ENCODE measurements at regions not wholly inside any gene's neighbourhood (a gene's known extent, or its start where the extent isn't known, plus 50 kb on each side); places are given as distances from the start of the nearest gene placed in this dataset.

DNA sequence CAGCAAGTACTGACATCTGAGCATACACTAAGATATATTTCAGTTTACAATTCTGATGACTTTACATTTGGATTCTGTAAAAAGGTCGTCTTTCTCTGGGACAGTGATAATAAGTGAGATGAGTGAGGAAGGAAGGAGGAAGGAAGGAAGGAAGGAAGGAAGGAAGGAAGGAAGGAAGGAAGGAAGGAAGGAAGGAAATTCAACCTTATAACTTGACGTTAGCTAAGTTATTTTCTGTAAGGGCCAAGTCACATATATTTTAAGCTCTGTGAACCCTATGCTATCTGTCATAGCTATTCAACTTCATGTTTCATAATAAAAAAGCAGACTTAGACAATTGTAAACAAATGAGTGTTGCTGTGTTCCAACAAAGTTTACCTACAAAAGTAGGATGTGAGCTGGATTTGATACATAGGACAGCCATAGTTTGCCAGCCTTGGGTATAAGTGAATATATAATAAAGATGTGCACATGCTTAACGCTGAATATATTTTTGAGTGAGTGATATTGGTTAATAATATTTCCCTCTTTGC, 753.0 kb upstream of the NDST4 start:
- TF ChIP-seq, protein P1, sequence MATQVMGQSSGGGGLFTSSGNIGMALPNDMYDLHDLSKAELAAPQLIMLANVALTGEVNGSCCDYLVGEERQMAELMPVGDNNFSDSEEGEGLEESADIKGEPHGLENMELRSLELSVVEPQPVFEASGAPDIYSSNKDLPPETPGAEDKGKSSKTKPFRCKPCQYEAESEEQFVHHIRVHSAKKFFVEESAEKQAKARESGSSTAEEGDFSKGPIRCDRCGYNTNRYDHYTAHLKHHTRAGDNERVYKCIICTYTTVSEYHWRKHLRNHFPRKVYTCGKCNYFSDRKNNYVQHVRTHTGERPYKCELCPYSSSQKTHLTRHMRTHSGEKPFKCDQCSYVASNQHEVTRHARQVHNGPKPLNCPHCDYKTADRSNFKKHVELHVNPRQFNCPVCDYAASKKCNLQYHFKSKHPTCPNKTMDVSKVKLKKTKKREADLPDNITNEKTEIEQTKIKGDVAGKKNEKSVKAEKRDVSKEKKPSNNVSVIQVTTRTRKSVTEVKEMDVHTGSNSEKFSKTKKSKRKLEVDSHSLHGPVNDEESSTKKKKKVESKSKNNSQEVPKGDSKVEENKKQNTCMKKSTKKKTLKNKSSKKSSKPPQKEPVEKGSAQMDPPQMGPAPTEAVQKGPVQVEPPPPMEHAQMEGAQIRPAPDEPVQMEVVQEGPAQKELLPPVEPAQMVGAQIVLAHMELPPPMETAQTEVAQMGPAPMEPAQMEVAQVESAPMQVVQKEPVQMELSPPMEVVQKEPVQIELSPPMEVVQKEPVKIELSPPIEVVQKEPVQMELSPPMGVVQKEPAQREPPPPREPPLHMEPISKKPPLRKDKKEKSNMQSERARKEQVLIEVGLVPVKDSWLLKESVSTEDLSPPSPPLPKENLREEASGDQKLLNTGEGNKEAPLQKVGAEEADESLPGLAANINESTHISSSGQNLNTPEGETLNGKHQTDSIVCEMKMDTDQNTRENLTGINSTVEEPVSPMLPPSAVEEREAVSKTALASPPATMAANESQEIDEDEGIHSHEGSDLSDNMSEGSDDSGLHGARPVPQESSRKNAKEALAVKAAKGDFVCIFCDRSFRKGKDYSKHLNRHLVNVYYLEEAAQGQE (IDR thresholded peaks at IDR 0.05; ENCODE audit: insufficient replicate concordance, low read depth) = no peak
- no peak for TF ChIP-seq CTCF (IDR thresholded peaks at IDR 0.05; ENCODE audit: insufficient read depth, low read length)
- no peak for TF ChIP-seq POLR2AphosphoS5 (IDR thresholded peaks at IDR 0.05; ENCODE audit: low read depth)
- TF ChIP-seq GABPA (IDR thresholded peaks at IDR 0.05; ENCODE audit: low read depth) = no peak
- no peak for TF ChIP-seq SPI1 (IDR thresholded peaks at IDR 0.05; ENCODE audit: borderline replicate concordance, low read depth)
- no peak for DNase-seq (ENCODE audit: low read depth in 1 of 2, low spot score in 1 of 2)
- Histone ChIP-seq H3K27ac (replicated peaks) (no peak overlapping the region), H3K27me3 (ENCODE audit: insufficient read depth, poor library complexity, severe bottlenecking) (no peaks in the 10 kb centered on the region), H3K4me3 (replicated peaks; ENCODE audit: insufficient read depth, low read length) (no peak overlapping the region)

DNA sequence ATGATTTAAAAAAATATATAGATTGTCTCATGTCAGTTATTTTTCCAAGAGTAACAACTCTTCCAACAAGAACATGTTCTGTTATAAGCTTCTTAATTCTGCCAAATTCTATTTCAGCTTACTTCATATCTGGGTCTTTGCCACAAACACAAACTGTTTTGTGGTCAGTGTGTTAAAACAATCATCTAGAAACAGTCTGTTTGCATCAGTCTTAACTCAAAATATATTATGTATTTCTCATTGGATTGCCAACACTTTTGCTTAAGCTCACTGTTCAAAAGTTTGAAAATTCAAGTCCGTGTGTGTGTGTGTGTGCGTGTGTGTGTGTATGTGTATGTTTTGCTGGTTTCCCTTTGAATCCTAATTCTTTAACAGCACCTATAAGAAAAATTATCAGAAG, 752.3 kb upstream of the NDST4 start:
- TF ChIP-seq POLR2AphosphoS5 (IDR thresholded peaks at IDR 0.05; ENCODE audit: low read depth) (no peak), CTCF (IDR thresholded peaks at IDR 0.05; ENCODE audit: insufficient read depth, low read length) (no peak), SPI1 (IDR thresholded peaks at IDR 0.05; ENCODE audit: borderline replicate concordance, low read depth) (no peak), GABPA (IDR thresholded peaks at IDR 0.05; ENCODE audit: low read depth) (no peak)
- TF ChIP-seq, protein P1 (IDR thresholded peaks at IDR 0.05; ENCODE audit: insufficient replicate concordance, low read depth) = no peak
- H3K27me3 ChIP-seq (ENCODE audit: insufficient read depth, poor library complexity, severe bottlenecking) = no peaks in the 10 kb centered on the region
- DNase-seq (ENCODE audit: low read depth in 1 of 2, low spot score in 1 of 2) = no peak
- H3K27ac ChIP-seq (replicated peaks) = no peak overlapping the region
- H3K4me3 ChIP-seq (replicated peaks; ENCODE audit: insufficient read depth, low read length) = no peak overlapping the region

DNA sequence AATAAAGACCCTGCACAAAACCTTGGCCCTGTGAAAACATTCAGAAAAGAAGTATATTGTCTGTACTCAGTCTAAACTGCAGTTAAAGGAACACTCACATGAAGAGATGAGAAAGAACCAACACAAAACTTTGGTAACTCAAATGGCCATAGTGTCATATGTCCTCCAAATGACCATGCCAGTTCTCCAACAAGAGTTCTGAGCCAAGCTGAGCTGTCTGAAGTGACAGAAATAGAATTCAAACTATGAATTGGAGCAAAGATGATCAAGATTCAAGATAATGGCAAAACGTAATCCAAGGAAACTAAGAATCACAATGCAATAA, 739.3 kb upstream of the NDST4 start:
- Histone ChIP-seq H3K4me3 (replicated peaks; ENCODE audit: insufficient read depth, low read length) (no peak overlapping the region), H3K27me3 (ENCODE audit: insufficient read depth, poor library complexity, severe bottlenecking) (no peaks in the 10 kb centered on the region), H3K27ac (replicated peaks) (no peak overlapping the region)
- TF ChIP-seq CTCF (IDR thresholded peaks at IDR 0.05; ENCODE audit: insufficient read depth, low read length) (no peak), POLR2AphosphoS5 (IDR thresholded peaks at IDR 0.05; ENCODE audit: low read depth) (no peak), SPI1 (IDR thresholded peaks at IDR 0.05; ENCODE audit: borderline replicate concordance, low read depth) (no peak), GABPA (IDR thresholded peaks at IDR 0.05; ENCODE audit: low read depth) (no peak)
- TF ChIP-seq, protein P1 (IDR thresholded peaks at IDR 0.05; ENCODE audit: insufficient replicate concordance, low read depth) = no peak
- no peak for DNase-seq (ENCODE audit: low read depth in 1 of 2, low spot score in 1 of 2)

Data from HL-60 (cell line).